Uterus (tissue), 2 donors: ENCODE measurements at regions not wholly inside any gene's neighbourhood (a gene's known extent, or its start where the extent isn't known, plus 50 kb on each side); places are given as distances from the start of the nearest gene placed in this dataset.

Experiments
- POLR2A ChIP-seq, 2 donors: fragments of 450-650 bp; IDR thresholded peaks; one replicate each; pipeline ENCODE4 v1.6.1; 2016; ENCODE audit warnings: antibody characterized with exemption in 2 of 2, mild to moderate bottlenecking in 1 of 2, moderate library complexity in 1 of 2
- TF ChIP-seq, protein P1 (sequence below), 4 experiments: fragments of 200-600 bp in 2 of 4; fragments of 450-650 bp in 2 of 4; sonication (generic) in 2 of 4; IDR thresholded peaks; one replicate each; pipeline ENCODE4 v1.5.1; 2016 to 2019; ENCODE audit warnings: antibody characterized with exemption in 4 of 4, mild to moderate bottlenecking in 2 of 4, moderate library complexity in 1 of 4

- TF ChIP-seq, protein P1, sequence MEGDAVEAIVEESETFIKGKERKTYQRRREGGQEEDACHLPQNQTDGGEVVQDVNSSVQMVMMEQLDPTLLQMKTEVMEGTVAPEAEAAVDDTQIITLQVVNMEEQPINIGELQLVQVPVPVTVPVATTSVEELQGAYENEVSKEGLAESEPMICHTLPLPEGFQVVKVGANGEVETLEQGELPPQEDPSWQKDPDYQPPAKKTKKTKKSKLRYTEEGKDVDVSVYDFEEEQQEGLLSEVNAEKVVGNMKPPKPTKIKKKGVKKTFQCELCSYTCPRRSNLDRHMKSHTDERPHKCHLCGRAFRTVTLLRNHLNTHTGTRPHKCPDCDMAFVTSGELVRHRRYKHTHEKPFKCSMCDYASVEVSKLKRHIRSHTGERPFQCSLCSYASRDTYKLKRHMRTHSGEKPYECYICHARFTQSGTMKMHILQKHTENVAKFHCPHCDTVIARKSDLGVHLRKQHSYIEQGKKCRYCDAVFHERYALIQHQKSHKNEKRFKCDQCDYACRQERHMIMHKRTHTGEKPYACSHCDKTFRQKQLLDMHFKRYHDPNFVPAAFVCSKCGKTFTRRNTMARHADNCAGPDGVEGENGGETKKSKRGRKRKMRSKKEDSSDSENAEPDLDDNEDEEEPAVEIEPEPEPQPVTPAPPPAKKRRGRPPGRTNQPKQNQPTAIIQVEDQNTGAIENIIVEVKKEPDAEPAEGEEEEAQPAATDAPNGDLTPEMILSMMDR (IDR thresholded peaks at IDR 0.05) = no peak
- TF ChIP-seq POLR2A (IDR thresholded peaks at IDR 0.05) = no peak
These were observed 93.1 kb downstream of the TUSC7 start for GRCh38 chr3:116802651-116803050.
